ENCODE measurements at regions not wholly inside any gene's neighbourhood (a gene's known extent, or its start where the extent isn't known, plus 50 kb on each side); places are given as distances from the start of the nearest gene placed in this dataset.

- ChIA-PET CTCF (interaction anchor here (0.8 to 3.2 kb wide), 4 partner anchors 28 to 597 kb away, joined by 3 to 21 read pairs (median 4); no protein-coding TSS in a partner anchor), POLR2A (no interaction called here)
- Mint-ChIP-seq H3K4me3 (no peak overlapping the region), H3K27me3 (no peaks in the 10 kb centered on the region), H3K36me3 (ENCODE audit: low read depth) (no peaks in the 10 kb centered on the region), H3K4me1 (ENCODE audit: low read depth) (no peaks in the 10 kb centered on the region), H3K27ac (no peak overlapping the region), H3K9me3 (no peaks in the 10 kb centered on the region)
- ATAC-seq: no peak
- DNase-seq: no peak
- TF ChIP-seq CTCF (IDR thresholded peaks at IDR 0.05): no peak
- intact Hi-C loops (cut with micrococcal nuclease): loop anchor here (5.0 kb wide), 2 partner anchors 185 to 250 kb away; no protein-coding TSS in a partner anchor
Observed at GRCh38 chr2:71797035-71797810, 343.9 kb downstream of the DYSF start.

- DNase-seq (no peak), ATAC-seq (no peak)
- ChIA-PET CTCF (interaction anchor here (0.8 to 1.4 kb wide), 3 partner anchors 154 to 355 kb away, joined by 3 to 4 read pairs (median 3); no protein-coding TSS in a partner anchor), POLR2A (no interaction called here)
- intact Hi-C loops (cut with micrococcal nuclease): loop anchor here (5.0 kb wide), 2 partner anchors 184 to 249 kb away; no protein-coding TSS in a partner anchor
- Mint-ChIP-seq H3K4me1 (ENCODE audit: low read depth) (no peaks in the 10 kb centered on the region), H3K36me3 (ENCODE audit: low read depth) (no peaks in the 10 kb centered on the region), H3K27ac (no peak overlapping the region), H3K4me3 (no peak overlapping the region), H3K27me3 (no peaks in the 10 kb centered on the region), H3K9me3 (no peaks in the 10 kb centered on the region)
- no peak for TF ChIP-seq CTCF (IDR thresholded peaks at IDR 0.05)
Observed at GRCh38 chr2:71796174-71796593, 342.8 kb downstream of the DYSF start.

GRCh38 chr2:71795486-71795885, 342.1 kb downstream of the DYSF start:
- no peak overlapping the region for H3K27ac Mint-ChIP-seq
- intact Hi-C loops (cut with micrococcal nuclease): loop anchor here (5.0 kb wide), 2 partner anchors 183 to 248 kb away; no protein-coding TSS in a partner anchor
- no peaks in the 10 kb centered on the region for H3K36me3 Mint-ChIP-seq (ENCODE audit: low read depth)
- H3K4me1 Mint-ChIP-seq (ENCODE audit: low read depth): no peaks in the 10 kb centered on the region
- POLR2A ChIA-PET: no interaction called here
- TF ChIP-seq CTCF (IDR thresholded peaks at IDR 0.05): no peak
- DNase-seq (no peak), ATAC-seq (no peak)
- H3K9me3 Mint-ChIP-seq: no peaks in the 10 kb centered on the region
- no peaks in the 10 kb centered on the region for H3K27me3 Mint-ChIP-seq
- CTCF ChIA-PET: interaction anchor here (1.1 to 1.8 kb wide), 3 partner anchors 247 to 356 kb away, joined by 3 to 4 read pairs (median 4); no protein-coding TSS in a partner anchor
- H3K4me3 Mint-ChIP-seq: no peak overlapping the region

- Mint-ChIP-seq H3K36me3 (ENCODE audit: low read depth) (no peaks in the 10 kb centered on the region), H3K27me3 (no peaks in the 10 kb centered on the region), H3K4me3 (no peak overlapping the region), H3K9me3 (no peaks in the 10 kb centered on the region), H3K4me1 (ENCODE audit: low read depth) (no peaks in the 10 kb centered on the region), H3K27ac (no peak overlapping the region)
- CTCF ChIA-PET: interaction anchor here (1.8 kb wide), 1 partner anchor 264 kb away, joined by 4 read pairs; no protein-coding TSS in a partner anchor
- no peak for DNase-seq
- POLR2A ChIA-PET: no interaction called here
- intact Hi-C loops (cut with micrococcal nuclease): loop anchor here (5.0 kb wide), 2 partner anchors 182 to 247 kb away; no protein-coding TSS in a partner anchor
- ATAC-seq: no peak
- TF ChIP-seq CTCF (IDR thresholded peaks at IDR 0.05): no peak
Observed at GRCh38 chr2:71794611-71795010, 341.2 kb downstream of the DYSF start.

- Mint-ChIP-seq H3K9me3 (no peaks in the 10 kb centered on the region), H3K27ac (no peak overlapping the region)
- no peak for ATAC-seq
Observed at GRCh38 chr2:71793926-71794325, 340.6 kb downstream of the DYSF start.

More at GRCh38 chr2:71793926-71794325, 340.6 kb downstream of the DYSF start:
- H3K27me3 Mint-ChIP-seq: no peaks in the 10 kb centered on the region
- ChIA-PET POLR2A (no interaction called here), CTCF (no interaction called here)
- intact Hi-C loops (cut with micrococcal nuclease): no loop called here
- no peak overlapping the region for H3K4me3 Mint-ChIP-seq
- TF ChIP-seq CTCF (IDR thresholded peaks at IDR 0.05): no peak
- no peaks in the 10 kb centered on the region for H3K4me1 Mint-ChIP-seq (ENCODE audit: low read depth)
- DNase-seq: no peak
- no peaks in the 10 kb centered on the region for H3K36me3 Mint-ChIP-seq (ENCODE audit: low read depth)
